ENCODE measurements at regions not wholly inside any gene's neighbourhood (a gene's known extent, or its start where the extent isn't known, plus 50 kb on each side); places are given as distances from the start of the nearest gene placed in this dataset.

- DNase-seq (ENCODE audit: low read depth in 2 of 2) = no peak
Observed at GRCh38 chr5:6868171-6868570, 154.9 kb downstream of the TENT4A start.

GRCh38 chr5:6868575-6869215 lies 155.5 kb downstream of the TENT4A start:
- DNase-seq (ENCODE audit: low read depth in 2 of 2) = no peak

- DNase-seq (ENCODE audit: low read depth in 2 of 2) = no peak
Observed at GRCh38 chr5:6869677-6870076, 156.4 kb downstream of the TENT4A start.

- DNase-seq (ENCODE audit: low read depth in 2 of 2) = no peak
Observed at GRCh38 chr5:6872441-6873160, 159.4 kb downstream of the TENT4A start.

- no peak for DNase-seq (ENCODE audit: low read depth in 2 of 2)
Observed at GRCh38 chr5:6873359-6873758, 160.1 kb downstream of the TENT4A start.

- DNase-seq (ENCODE audit: low read depth in 2 of 2) = no peak
Observed at GRCh38 chr5:6875376-6875775, 162.1 kb downstream of the TENT4A start.

- DNase-seq (ENCODE audit: low read depth in 2 of 2) = no peak
Observed at GRCh38 chr5:6877986-6878828, 165.0 kb downstream of the TENT4A start.

GRCh38 chr5:6885581-6885980 lies 172.3 kb downstream of the TENT4A start:
- DNase-seq (ENCODE audit: low read depth in 2 of 2) = no peak

- DNase-seq (ENCODE audit: low read depth in 2 of 2) = no peak
Observed at GRCh38 chr5:6886866-6887265, 173.6 kb downstream of the TENT4A start.

GRCh38 chr5:6889030-6889429 lies 175.8 kb downstream of the TENT4A start:
- DNase-seq (ENCODE audit: low read depth in 2 of 2) = no peak

- no peak for DNase-seq (ENCODE audit: low read depth in 2 of 2)
Observed at GRCh38 chr5:6899221-6899620, 186.0 kb downstream of the TENT4A start.

GRCh38 chr5:6900247-6901227 lies 187.3 kb downstream of the TENT4A start:
- no peak for DNase-seq (ENCODE audit: low read depth in 2 of 2)

- DNase-seq (ENCODE audit: low read depth in 2 of 2) = no peak
Observed at GRCh38 chr5:6902094-6902493, 188.9 kb downstream of the TENT4A start.

GRCh38 chr5:6902597-6902996 lies 189.4 kb downstream of the TENT4A start:
- DNase-seq (ENCODE audit: low read depth in 2 of 2) = no peak

GRCh38 chr5:6903934-6904333 lies 190.7 kb downstream of the TENT4A start:
- DNase-seq (ENCODE audit: low read depth in 2 of 2) = no peak

GRCh38 chr5:6904860-6905259 lies 191.6 kb downstream of the TENT4A start:
- no peak for DNase-seq (ENCODE audit: low read depth in 2 of 2)

- no peak for DNase-seq (ENCODE audit: low read depth in 2 of 2)
Observed at GRCh38 chr5:6905423-6905822, 192.2 kb downstream of the TENT4A start.

GRCh38 chr5:6905883-6906282 lies 192.7 kb downstream of the TENT4A start:
- DNase-seq (ENCODE audit: low read depth in 2 of 2) = no peak

- DNase-seq (ENCODE audit: low read depth in 2 of 2) = no peak
Observed at GRCh38 chr5:6907320-6907918, 194.2 kb downstream of the TENT4A start.

GRCh38 chr5:6909901-6910300 lies 196.7 kb downstream of the TENT4A start:
- DNase-seq (ENCODE audit: low read depth in 2 of 2) = no peak

GRCh38 chr5:6910950-6911349 lies 197.7 kb downstream of the TENT4A start:
- DNase-seq (ENCODE audit: low read depth in 2 of 2) = no peak
